SH-SY5Y (cell line): ENCODE measurements at regions not wholly inside any gene's neighbourhood (a gene's known extent, or its start where the extent isn't known, plus 50 kb on each side); places are given as distances from the start of the nearest gene placed in this dataset.

ENCODE experiments used
- GATA2 ChIP-seq: IDR thresholded peaks from 2 replicates; pipeline ENCODE4 v1.6.1; 2011; ENCODE audit warnings: mild to moderate bottlenecking, low read depth, low read length
- GATA3 ChIP-seq: IDR thresholded peaks from 2 replicates; pipeline ENCODE4 v1.6.1; 2011; ENCODE audit warnings: low read depth, mild to moderate bottlenecking, low read length, moderate library complexity

- no peak for TF ChIP-seq GATA2
- no peak for TF ChIP-seq GATA3
Measured at GRCh38 chr7:132066761-132067171, 509.5 kb downstream of the PLXNA4 start.
